Astrocyte (in vitro differentiated cells and primary cell): ENCODE measurements at regions not wholly inside any gene's neighbourhood (a gene's known extent, or its start where the extent isn't known, plus 50 kb on each side); places are given as distances from the start of the nearest gene placed in this dataset.
"Not testable (repeated sequence)": the region's sequence is repeated elsewhere in the genome, so short reads cannot be mapped to it uniquely, and the experiment has no call there.

ENCODE experiments used
- DNase-seq: peaks from one replicate; pipeline ENCODE4 v3.0.0-alpha.2; 2010; ENCODE audit warnings: low read depth
- FAIRE-seq: peaks from 2 replicates; lab custom pipeline; 2011; peaks lifted over from hg19 to GRCh38; lab: Jason Lieb, UNC
- H2AFZ ChIP-seq: 2 replicates; pipeline ENCODE4 v1.6.0; 2012; ENCODE audit warnings: low read depth, low read length, inconsistent platforms
- H3K27ac ChIP-seq: 2 replicates; pipeline ENCODE4 v1.5.1; 2011; ENCODE audit warnings: low read depth, low read length, inconsistent platforms
- H3K27me3 ChIP-seq: 2 replicates; pipeline ENCODE4 v1.6.0; 2011; ENCODE audit warnings: low read length, inconsistent platforms; ENCODE audit not compliant: insufficient read depth
- H3K36me3 ChIP-seq: 2 replicates; pipeline ENCODE4 v1.5.1; 2011; ENCODE audit warnings: low read length, inconsistent platforms; ENCODE audit not compliant: insufficient read depth
- H3K4me1 ChIP-seq: 2 replicates; pipeline ENCODE4 v1.5.1; 2011; ENCODE audit warnings: low read length, inconsistent platforms; ENCODE audit not compliant: insufficient read depth
- H3K4me2 ChIP-seq: 2 replicates; pipeline ENCODE4 v1.6.0; 2012; ENCODE audit warnings: low read length, inconsistent platforms
- H3K4me3 ChIP-seq: 2 replicates; pipeline ENCODE4 v1.5.1; 2011; ENCODE audit warnings: low read depth, mild to moderate bottlenecking, low read length, inconsistent platforms; ENCODE audit not compliant: insufficient read depth
- H3K79me2 ChIP-seq: 2 replicates; pipeline ENCODE4 v1.6.0; 2012; ENCODE audit warnings: mild to moderate bottlenecking, low read length, inconsistent platforms; ENCODE audit not compliant: insufficient read depth
- H3K9ac ChIP-seq: 2 replicates; pipeline ENCODE4 v1.6.0; 2012; ENCODE audit warnings: mild to moderate bottlenecking, low read length, inconsistent platforms
- H3K9me3 ChIP-seq: 2 replicates; pipeline ENCODE4 v1.5.1; 2012; ENCODE audit warnings: low read depth, mild to moderate bottlenecking, low read length, inconsistent platforms; ENCODE audit not compliant: insufficient read depth
- H4K20me1 ChIP-seq: 2 replicates; pipeline ENCODE4 v1.6.0; 2012; ENCODE audit warnings: low read length, inconsistent platforms; ENCODE audit not compliant: insufficient read depth
- H3K27ac Mint-ChIP-seq: one replicate; pipeline ENCODE4 v1.8.0; 2021; ENCODE audit warnings: mild to moderate bottlenecking, mixed read lengths; ENCODE audit not compliant: unreplicated experiment
- H3K27me3 Mint-ChIP-seq: one replicate; pipeline ENCODE4 v1.8.0; 2021; ENCODE audit warnings: low read depth, mixed read lengths; ENCODE audit not compliant: unreplicated experiment
- H3K36me3 Mint-ChIP-seq: one replicate; pipeline ENCODE4 v1.8.0; 2021; ENCODE audit warnings: low read depth, mixed read lengths; ENCODE audit not compliant: unreplicated experiment
- H3K4me1 Mint-ChIP-seq: one replicate; pipeline ENCODE4 v1.8.0; 2021; ENCODE audit warnings: low read depth, mixed read lengths; ENCODE audit not compliant: unreplicated experiment
- H3K4me3 Mint-ChIP-seq: one replicate; pipeline ENCODE4 v1.8.0; 2021; ENCODE audit warnings: mild to moderate bottlenecking, moderate library complexity, mixed read lengths; ENCODE audit not compliant: unreplicated experiment
- H3K9me3 Mint-ChIP-seq: one replicate; pipeline ENCODE4 v1.8.0; 2021; ENCODE audit warnings: mild to moderate bottlenecking, mixed read lengths; ENCODE audit not compliant: unreplicated experiment
- EZH2 ChIP-seq: IDR thresholded peaks from 2 replicates; pipeline ENCODE4 v1.6.1; 2012; ENCODE audit warnings: mild to moderate bottlenecking, low read length, inconsistent platforms; ENCODE audit not compliant: insufficient read depth
- TF ChIP-seq, protein P1 (sequence below): IDR thresholded peaks from 2 replicates; pipeline ENCODE4 v1.5.1; 2011; ENCODE audit warnings: low read depth, mild to moderate bottlenecking, inconsistent platforms, low read length, moderate library complexity; ENCODE audit not compliant: insufficient read depth

DNA sequence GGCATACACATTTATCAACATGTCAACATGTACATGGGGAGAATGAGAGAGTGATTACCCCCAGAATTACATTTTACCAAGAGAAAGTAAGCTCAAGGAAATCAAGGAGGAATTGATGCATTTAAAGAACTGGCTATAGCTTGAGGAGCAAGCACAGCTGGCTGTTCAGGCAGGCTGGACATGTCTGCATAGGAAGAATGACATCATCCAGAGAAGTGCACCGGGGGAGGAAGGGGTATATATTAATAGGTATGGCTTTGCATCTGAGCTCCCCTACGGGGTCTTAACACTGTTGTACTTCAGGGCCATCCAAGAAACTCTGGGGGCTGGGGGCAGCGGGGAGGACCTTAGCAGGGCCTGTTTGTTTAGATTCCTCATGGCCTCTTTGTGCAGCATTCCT, 222.4 kb upstream of the VCX start:
- H3K36me3 Mint-ChIP-seq = no peaks in the 10 kb centered on the region
- H3K4me3 Mint-ChIP-seq = no peak overlapping the region
- no peak overlapping the region for H2AFZ ChIP-seq
- TF ChIP-seq, protein P1, sequence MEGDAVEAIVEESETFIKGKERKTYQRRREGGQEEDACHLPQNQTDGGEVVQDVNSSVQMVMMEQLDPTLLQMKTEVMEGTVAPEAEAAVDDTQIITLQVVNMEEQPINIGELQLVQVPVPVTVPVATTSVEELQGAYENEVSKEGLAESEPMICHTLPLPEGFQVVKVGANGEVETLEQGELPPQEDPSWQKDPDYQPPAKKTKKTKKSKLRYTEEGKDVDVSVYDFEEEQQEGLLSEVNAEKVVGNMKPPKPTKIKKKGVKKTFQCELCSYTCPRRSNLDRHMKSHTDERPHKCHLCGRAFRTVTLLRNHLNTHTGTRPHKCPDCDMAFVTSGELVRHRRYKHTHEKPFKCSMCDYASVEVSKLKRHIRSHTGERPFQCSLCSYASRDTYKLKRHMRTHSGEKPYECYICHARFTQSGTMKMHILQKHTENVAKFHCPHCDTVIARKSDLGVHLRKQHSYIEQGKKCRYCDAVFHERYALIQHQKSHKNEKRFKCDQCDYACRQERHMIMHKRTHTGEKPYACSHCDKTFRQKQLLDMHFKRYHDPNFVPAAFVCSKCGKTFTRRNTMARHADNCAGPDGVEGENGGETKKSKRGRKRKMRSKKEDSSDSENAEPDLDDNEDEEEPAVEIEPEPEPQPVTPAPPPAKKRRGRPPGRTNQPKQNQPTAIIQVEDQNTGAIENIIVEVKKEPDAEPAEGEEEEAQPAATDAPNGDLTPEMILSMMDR = no peak
- no peak for TF ChIP-seq EZH2
- H3K27me3 Mint-ChIP-seq = peaks cover 5% of the 10 kb centered on the region
- H3K9ac ChIP-seq = no peak overlapping the region
- H3K9me3 ChIP-seq = no peaks in the 10 kb centered on the region
- no peak for DNase-seq
- H3K79me2 ChIP-seq = no peaks in the 10 kb centered on the region
- H3K4me3 ChIP-seq = no peak overlapping the region
- no peak overlapping the region for H3K4me2 ChIP-seq
- H3K9me3 Mint-ChIP-seq = no peaks in the 10 kb centered on the region
- no peak overlapping the region for H3K27ac ChIP-seq
- H4K20me1 ChIP-seq = no peaks in the 10 kb centered on the region
- no peak for FAIRE-seq
- H3K4me1 ChIP-seq = no peaks in the 10 kb centered on the region
- no peak overlapping the region for H3K27ac Mint-ChIP-seq
- H3K27me3 ChIP-seq = no peaks in the 10 kb centered on the region
- H3K4me1 Mint-ChIP-seq = no peaks in the 10 kb centered on the region
- H3K36me3 ChIP-seq = no peaks in the 10 kb centered on the region

GRCh38 chrX:7617994-7618393, 225.0 kb upstream of the VCX start:
- DNase-seq = no peak
- Histone ChIP-seq H3K27me3 (no peaks in the 10 kb centered on the region), H3K27ac (no peak overlapping the region), H3K9me3 (no peaks in the 10 kb centered on the region), H3K36me3 (no peaks in the 10 kb centered on the region), H3K4me1 (no peaks in the 10 kb centered on the region), H2AFZ (no peak overlapping the region), H4K20me1 (no peaks in the 10 kb centered on the region), H3K4me2 (no peak overlapping the region), H3K79me2 (no peaks in the 10 kb centered on the region), H3K9ac (no peak overlapping the region), H3K4me3 (no peak overlapping the region)
- H3K27me3 Mint-ChIP-seq = peaks cover 2% of the 10 kb centered on the region
- no peaks in the 10 kb centered on the region for H3K36me3 Mint-ChIP-seq
- no peaks in the 10 kb centered on the region for H3K9me3 Mint-ChIP-seq
- no peaks in the 10 kb centered on the region for H3K4me1 Mint-ChIP-seq
- no peak overlapping the region for H3K4me3 Mint-ChIP-seq
- TF ChIP-seq EZH2 = no peak
- TF ChIP-seq, protein P1 = no peak
- H3K27ac Mint-ChIP-seq = no peak overlapping the region
- FAIRE-seq = no peak

DNA sequence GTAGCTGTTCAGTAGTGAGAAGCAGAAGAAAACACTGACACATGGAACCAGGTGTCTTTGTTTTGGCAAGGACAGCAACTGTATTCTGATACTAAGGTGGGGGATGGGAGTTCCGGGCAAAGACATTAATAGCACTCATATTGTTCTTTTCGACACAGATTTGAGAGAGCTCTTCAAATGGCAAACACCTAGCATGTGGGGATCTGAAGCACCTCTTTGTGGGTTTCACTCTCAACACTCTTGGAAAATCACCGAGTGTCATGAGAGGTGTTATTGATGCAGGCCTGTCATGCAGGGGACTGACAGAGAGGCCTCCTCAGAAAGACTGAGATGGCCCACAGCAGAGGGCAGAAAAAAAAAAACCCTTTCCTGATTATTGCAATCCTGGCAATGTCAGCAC, 228.4 kb upstream of the VCX start:
- H3K79me2 ChIP-seq = no peaks in the 10 kb centered on the region
- no peaks in the 10 kb centered on the region for H3K9me3 ChIP-seq
- no peak overlapping the region for H3K27ac ChIP-seq
- no peak for TF ChIP-seq EZH2
- TF ChIP-seq, protein P1 = no peak
- H3K27me3 Mint-ChIP-seq = no peaks in the 10 kb centered on the region
- H3K36me3 Mint-ChIP-seq = no peaks in the 10 kb centered on the region
- H3K27ac Mint-ChIP-seq = no peak overlapping the region
- H3K4me1 ChIP-seq = no peaks in the 10 kb centered on the region
- H2AFZ ChIP-seq = no peak overlapping the region
- H3K9me3 Mint-ChIP-seq = no peaks in the 10 kb centered on the region
- H3K4me3 Mint-ChIP-seq = no peak overlapping the region
- H3K36me3 ChIP-seq = no peaks in the 10 kb centered on the region
- H4K20me1 ChIP-seq = no peaks in the 10 kb centered on the region
- DNase-seq (no peak), FAIRE-seq (no peak)
- no peaks in the 10 kb centered on the region for H3K27me3 ChIP-seq
- H3K4me2 ChIP-seq = no peak overlapping the region
- H3K4me1 Mint-ChIP-seq = no peaks in the 10 kb centered on the region
- H3K4me3 ChIP-seq = no peak overlapping the region
- no peak overlapping the region for H3K9ac ChIP-seq

DNA sequence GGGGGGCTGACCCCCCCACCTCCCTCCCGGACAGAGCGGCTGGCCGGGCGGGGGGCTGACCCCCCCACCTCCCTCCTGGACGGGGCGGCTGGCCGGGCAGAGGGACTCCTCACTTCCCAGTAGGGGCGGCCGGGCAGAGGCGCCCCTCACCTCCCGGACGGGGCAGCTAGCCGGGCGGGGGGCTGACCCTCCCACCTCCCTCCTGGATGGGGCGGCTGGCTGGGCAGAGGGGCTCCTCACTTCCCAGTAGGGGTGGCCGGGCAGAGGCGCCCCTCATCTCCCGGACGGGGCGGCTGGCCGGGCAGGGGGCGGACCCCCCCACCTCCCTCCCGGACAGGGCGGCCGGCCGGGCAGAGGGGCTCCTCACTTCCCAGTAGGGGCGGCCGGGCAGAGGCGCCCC, 234.3 kb upstream of the VCX start:
- not testable (repeated sequence) for H3K27ac ChIP-seq, H3K4me3 Mint-ChIP-seq, H3K79me2 ChIP-seq, H3K27ac Mint-ChIP-seq, H3K4me1 Mint-ChIP-seq, H3K4me2 ChIP-seq, H2AFZ ChIP-seq, H4K20me1 ChIP-seq, FAIRE-seq, H3K36me3 ChIP-seq, H3K9me3 ChIP-seq, H3K4me3 ChIP-seq, H3K9ac ChIP-seq, H3K4me1 ChIP-seq, H3K9me3 Mint-ChIP-seq, H3K27me3 Mint-ChIP-seq, H3K27me3 ChIP-seq, H3K36me3 Mint-ChIP-seq, DNase-seq
